Renal cortical epithelial cell (primary cell): ENCODE measurements at regions not wholly inside any gene's neighbourhood (a gene's known extent, or its start where the extent isn't known, plus 50 kb on each side); places are given as distances from the start of the nearest gene placed in this dataset.
"Not testable (repeated sequence)": the region's sequence is repeated elsewhere in the genome, so short reads cannot be mapped to it uniquely, and the experiment has no call there.

Experiments used
- DNase-seq: peaks from one replicate; pipeline ENCODE4 v3.0.0-alpha.2; 2011; ENCODE audit warnings: low read depth

- no peak for DNase-seq
Measured at GRCh38 chr2:77721593-77721992, 199.4 kb upstream of the LRRTM4 start.

GRCh38 chr2:77725045-77725444, 202.9 kb upstream of the LRRTM4 start:
- no peak for DNase-seq

GRCh38 chr2:77734662-77735340, 212.6 kb upstream of the LRRTM4 start:
- DNase-seq = not testable (repeated sequence)

GRCh38 chr2:77737236-77737635, 215.1 kb upstream of the LRRTM4 start:
- no peak for DNase-seq

GRCh38 chr2:77746780-77747179, 224.6 kb upstream of the LRRTM4 start:
- no peak for DNase-seq

DNA sequence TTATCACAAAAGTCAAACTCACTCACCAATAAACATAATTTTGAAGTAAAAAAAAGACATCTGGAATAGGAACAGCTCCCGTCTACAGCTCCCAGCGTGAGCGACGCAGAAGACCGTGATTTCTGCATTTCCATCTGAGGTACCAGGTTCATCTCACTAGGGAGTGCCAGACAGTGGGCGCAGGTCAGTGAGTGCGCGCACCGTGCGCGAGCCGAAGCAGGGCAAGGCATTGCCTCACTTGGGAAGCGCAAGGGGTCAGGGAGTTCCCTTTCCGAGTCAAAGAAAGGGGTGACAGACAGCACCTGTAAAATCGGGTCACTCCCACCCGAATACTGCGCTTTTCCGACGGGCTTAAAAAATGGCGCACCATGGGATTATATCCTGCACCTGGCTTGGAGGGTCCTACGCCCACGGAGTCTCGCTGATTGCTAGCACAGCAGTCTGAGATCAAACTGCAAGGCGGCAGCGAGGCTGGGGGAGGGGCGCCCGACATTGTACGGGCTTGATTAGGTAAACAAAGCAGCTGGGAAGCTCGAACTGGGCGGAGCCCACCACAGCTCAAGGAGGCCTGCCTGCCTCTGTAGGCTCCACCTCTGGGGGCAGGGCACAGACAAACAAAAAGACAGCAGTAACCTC, 231.7 kb upstream of the LRRTM4 start:
- DNase-seq = not testable (repeated sequence)

GRCh38 chr2:77767388-77768076, 245.4 kb upstream of the LRRTM4 start:
- no peak for DNase-seq

- no peak for DNase-seq
Measured at GRCh38 chr2:77768508-77768907, 246.3 kb upstream of the LRRTM4 start.

GRCh38 chr2:77778917-77779316, 256.7 kb upstream of the LRRTM4 start:
- no peak for DNase-seq

DNA sequence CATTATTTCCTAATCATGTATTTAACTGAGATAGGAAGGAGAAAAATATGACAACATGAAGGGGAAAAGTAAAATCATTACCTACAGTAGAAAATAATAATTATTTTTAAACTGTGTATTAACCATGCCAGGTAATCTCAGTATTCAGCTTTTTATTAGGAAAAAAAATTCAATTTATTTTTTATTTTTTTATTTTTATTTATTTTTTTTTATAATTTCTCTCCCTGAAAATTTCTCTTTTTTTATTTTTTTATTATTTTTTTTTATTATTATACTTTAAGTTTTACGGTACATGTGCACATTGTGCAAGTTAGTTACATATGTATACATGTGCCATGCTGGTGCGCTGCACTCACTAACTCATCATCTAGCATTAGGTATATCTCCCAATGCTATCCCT, 271.3 kb upstream of the LRRTM4 start:
- DNase-seq = not testable (repeated sequence)

- no peak for DNase-seq
Measured at GRCh38 chr2:77796397-77796796, 274.2 kb upstream of the LRRTM4 start.

DNA sequence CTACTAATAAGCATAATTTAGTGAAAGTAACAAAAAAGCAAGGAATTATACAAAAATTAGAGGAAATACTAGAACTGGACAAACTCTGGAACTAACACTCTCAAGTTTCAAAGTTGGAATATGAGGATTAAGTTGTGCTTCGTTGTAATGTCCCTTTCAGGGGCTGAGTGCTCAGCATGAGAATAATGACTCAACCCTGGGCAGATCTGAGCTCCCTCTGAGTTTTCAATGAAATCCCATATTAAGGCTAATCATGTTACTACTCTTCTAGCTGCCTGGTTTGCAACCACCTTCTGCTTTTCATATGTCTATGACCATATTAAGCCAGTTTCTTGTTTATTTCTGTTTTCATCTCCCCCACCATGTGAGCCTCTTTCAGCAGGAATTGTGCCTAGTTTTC, 274.9 kb upstream of the LRRTM4 start:
- no peak for DNase-seq

- no peak for DNase-seq
Measured at GRCh38 chr2:77800410-77800809, 278.2 kb upstream of the LRRTM4 start.

- peak; percentile 15 for DNase-seq
Measured at GRCh38 chr2:77807531-77808215, 285.5 kb upstream of the LRRTM4 start.

DNA sequence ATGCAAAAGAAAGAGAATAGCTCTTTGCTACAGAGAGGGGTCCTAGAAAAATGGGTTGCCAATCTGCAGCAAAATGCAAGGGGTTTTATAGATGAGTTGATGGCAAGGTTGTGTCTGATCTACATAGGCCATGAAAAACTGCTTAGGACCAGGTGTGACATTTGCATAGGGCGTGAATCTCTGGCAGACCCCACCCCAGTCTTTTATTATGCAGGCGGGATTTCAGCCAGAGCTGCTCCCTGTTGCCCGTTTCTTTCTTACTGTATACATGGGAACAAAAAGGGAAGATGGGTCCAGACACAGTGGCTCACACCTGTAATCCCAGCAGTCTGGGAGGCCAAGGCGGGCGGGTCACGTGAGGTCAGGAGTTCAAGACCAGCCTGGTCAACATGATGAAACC, 286.4 kb upstream of the LRRTM4 start:
- DNase-seq = no peak

GRCh38 chr2:77813599-77813998, 291.4 kb upstream of the LRRTM4 start:
- peak; percentile 72 for DNase-seq

DNA sequence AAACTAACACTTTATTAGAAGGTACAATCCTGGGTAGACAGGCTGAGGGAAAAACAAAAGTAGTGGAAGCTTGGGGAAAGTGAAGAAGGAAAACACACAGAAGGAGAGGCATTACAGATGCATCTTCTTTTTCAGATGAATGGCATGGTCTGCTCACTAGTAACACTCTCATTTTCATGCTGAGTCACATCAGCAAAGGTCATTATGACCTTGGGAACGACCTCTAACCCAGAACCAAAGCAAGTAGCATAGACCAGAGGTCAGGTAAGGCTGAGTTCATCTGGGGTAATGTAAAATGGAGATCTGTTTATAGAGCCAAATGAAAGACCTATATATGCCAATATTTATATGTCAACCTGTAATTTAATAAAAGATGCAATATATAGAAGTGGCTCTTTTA, 294.4 kb upstream of the LRRTM4 start:
- no peak for DNase-seq

DNA sequence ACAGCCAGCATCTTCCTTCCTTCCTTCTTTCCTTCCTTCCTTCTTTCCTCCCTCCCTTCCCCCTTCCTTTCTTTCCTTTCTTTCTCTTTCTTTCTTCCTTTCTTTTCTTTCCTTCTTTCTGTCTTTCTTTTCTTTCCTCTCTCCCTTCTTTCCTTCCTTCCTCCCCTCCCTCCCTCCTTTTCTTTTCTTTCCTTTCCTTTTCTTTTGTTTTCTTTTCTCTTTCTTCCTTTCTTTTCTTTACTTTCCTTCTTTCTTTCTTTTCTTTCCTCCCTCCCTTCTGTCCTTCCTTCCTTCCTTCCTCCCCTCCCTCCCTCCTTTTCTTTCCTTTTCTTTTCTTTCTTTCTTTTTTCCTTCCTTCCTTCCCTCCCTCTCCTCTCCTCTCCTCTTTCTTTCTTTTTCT, 296.0 kb upstream of the LRRTM4 start:
- DNase-seq = no peak

DNA sequence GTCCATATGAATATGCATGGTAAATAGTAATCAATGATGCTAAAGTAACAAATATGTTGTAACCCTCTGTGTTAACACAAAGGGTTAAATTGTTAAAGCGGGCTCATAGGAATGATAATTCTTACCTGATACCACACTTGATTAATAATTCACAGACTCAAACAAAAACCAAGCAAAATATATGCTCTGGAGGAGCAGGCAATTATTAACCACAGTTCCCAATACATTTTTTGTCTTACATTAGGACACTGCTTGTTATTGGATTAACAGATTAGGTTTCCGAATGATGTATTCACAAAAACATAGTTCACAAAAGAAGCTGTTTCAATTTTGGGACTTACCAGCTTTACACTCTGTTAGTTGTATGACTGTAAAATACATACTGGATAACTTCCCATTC, 300.9 kb upstream of the LRRTM4 start:
- no peak for DNase-seq

DNA sequence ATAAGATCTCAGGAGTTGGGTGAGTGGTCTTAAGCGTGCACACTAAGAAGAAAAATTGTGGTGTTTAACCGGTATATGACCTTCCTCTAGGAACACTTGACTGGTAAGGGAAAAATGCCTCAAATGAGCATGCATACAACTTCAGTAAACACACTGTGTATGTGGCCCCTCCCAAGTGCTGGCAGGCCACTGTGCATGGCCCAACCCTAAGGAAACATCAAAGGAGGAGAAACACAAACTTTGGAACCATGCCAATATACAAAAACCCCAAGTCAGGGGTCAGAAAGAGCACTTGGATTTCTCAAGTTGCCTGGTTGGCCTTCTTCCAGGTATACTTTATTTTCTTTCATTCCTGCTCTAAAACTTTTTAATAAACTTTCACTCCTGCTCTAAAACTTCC, 308.9 kb upstream of the LRRTM4 start:
- peak; percentile 45 for DNase-seq

- DNase-seq = peak; percentile 75
Measured at GRCh38 chr2:77831471-77831870, 309.3 kb upstream of the LRRTM4 start.

DNA sequence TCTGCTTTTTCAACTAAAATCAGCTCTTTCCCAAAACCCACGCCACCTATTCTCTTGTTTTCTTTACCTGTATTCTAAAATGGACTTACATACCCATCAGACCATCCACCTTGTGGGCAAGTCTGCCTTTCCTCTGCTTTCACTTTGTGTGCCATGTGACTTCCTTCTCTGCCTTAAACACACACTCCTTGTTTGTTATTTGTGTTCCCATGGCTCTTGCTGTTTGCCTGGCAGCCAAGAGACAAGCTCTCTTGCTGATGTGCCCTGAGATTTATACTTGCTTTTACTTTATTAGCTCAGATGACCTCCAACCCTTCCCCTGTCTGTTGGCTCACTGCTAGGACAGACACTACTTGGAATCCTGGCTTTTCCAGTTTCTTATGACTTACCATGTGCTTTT, 309.7 kb upstream of the LRRTM4 start:
- DNase-seq = peak; percentile 41
